IMR-90 (cell line): ENCODE measurements at regions not wholly inside any gene's neighbourhood (a gene's known extent, or its start where the extent isn't known, plus 50 kb on each side); places are given as distances from the start of the nearest gene placed in this dataset.

ENCODE experiments used
- BHLHE40 ChIP-seq: fragments of 150-350 bp; IDR thresholded peaks from 2 replicates; pipeline ENCODE4 v1.6.1; 2016; ENCODE audit warnings: mild to moderate bottlenecking, low read depth, low read length
- CEBPB ChIP-seq: IDR thresholded peaks from 2 replicates; pipeline ENCODE4 v1.6.1; 2012; ENCODE audit warnings: low read depth, low read length, improper control_type of control experiment
- POLR2A ChIP-seq: IDR thresholded peaks from 2 replicates; pipeline ENCODE4 v1.6.1; 2012; ENCODE audit warnings: mild to moderate bottlenecking, low read depth, low read length
- RFX5 ChIP-seq: IDR thresholded peaks from 2 replicates; pipeline ENCODE4 v1.8.0; 2012; ENCODE audit warnings: low read depth, mild to moderate bottlenecking, low read length, moderate library complexity
- SMC3 ChIP-seq: fragments of 150-350 bp; IDR thresholded peaks from 2 replicates; pipeline ENCODE4 v1.6.1; 2016; ENCODE audit warnings: low read depth, mild to moderate bottlenecking, antibody characterized with exemption, low read length, moderate library complexity
- TF ChIP-seq, protein P1 (sequence below): conservative IDR thresholded peaks from 2 replicates; pipeline ENCODE4 v1.5.1; 2012; ENCODE audit warnings: mild to moderate bottlenecking, low read depth, low read length, improper control_type of control experiment
- TF ChIP-seq, protein P2 (sequence below): fragments of 150-350 bp; IDR thresholded peaks from 2 replicates; pipeline ENCODE4 v1.6.1; 2017; ENCODE audit warnings: mild to moderate bottlenecking, antibody characterized with exemption, low read length, low read depth

GRCh38 chr5:12258549-12258948, 354.3 kb upstream of the CTNND2 start:
- TF ChIP-seq, protein P1, sequence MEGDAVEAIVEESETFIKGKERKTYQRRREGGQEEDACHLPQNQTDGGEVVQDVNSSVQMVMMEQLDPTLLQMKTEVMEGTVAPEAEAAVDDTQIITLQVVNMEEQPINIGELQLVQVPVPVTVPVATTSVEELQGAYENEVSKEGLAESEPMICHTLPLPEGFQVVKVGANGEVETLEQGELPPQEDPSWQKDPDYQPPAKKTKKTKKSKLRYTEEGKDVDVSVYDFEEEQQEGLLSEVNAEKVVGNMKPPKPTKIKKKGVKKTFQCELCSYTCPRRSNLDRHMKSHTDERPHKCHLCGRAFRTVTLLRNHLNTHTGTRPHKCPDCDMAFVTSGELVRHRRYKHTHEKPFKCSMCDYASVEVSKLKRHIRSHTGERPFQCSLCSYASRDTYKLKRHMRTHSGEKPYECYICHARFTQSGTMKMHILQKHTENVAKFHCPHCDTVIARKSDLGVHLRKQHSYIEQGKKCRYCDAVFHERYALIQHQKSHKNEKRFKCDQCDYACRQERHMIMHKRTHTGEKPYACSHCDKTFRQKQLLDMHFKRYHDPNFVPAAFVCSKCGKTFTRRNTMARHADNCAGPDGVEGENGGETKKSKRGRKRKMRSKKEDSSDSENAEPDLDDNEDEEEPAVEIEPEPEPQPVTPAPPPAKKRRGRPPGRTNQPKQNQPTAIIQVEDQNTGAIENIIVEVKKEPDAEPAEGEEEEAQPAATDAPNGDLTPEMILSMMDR: no peak
- no peak for TF ChIP-seq CEBPB
- no peak for TF ChIP-seq SMC3
- TF ChIP-seq POLR2A: no peak
- TF ChIP-seq, protein P2, sequence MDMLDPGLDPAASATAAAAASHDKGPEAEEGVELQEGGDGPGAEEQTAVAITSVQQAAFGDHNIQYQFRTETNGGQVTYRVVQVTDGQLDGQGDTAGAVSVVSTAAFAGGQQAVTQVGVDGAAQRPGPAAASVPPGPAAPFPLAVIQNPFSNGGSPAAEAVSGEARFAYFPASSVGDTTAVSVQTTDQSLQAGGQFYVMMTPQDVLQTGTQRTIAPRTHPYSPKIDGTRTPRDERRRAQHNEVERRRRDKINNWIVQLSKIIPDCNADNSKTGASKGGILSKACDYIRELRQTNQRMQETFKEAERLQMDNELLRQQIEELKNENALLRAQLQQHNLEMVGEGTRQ: no peak
- TF ChIP-seq BHLHE40: no peak
- no peak for TF ChIP-seq RFX5
